Progenitor cell of endocrine pancreas (in vitro differentiated cells): ENCODE measurements at regions not wholly inside any gene's neighbourhood (a gene's known extent, or its start where the extent isn't known, plus 50 kb on each side); places are given as distances from the start of the nearest gene placed in this dataset.

Experiments used
- DNase-seq: peaks from one replicate; pipeline ENCODE4 v3.0.0; 2021; ENCODE audit warnings: low spot score; ENCODE audit not compliant: unreplicated experiment
- H3K27ac Mint-ChIP-seq: 2 replicates; pipeline ENCODE4 v1.8.0; 2021; ENCODE audit warnings: mild to moderate bottlenecking, moderate library complexity, mixed read lengths
- H3K27me3 Mint-ChIP-seq: 2 replicates; pipeline ENCODE4 v1.8.0; 2021; ENCODE audit warnings: mixed read lengths
- H3K36me3 Mint-ChIP-seq: 2 replicates; pipeline ENCODE4 v1.8.0; 2022; ENCODE audit warnings: mixed read lengths; ENCODE audit not compliant: insufficient read depth
- H3K4me1 Mint-ChIP-seq: 2 replicates; pipeline ENCODE4 v1.8.0; 2021; ENCODE audit warnings: low read depth, mixed read lengths
- H3K4me3 Mint-ChIP-seq: 2 replicates; pipeline ENCODE4 v1.8.0; 2021; ENCODE audit warnings: low read depth, mild to moderate bottlenecking, moderate library complexity, mixed read lengths
- H3K9me3 Mint-ChIP-seq: 2 replicates; pipeline ENCODE4 v1.8.0; 2021; ENCODE audit warnings: low read depth, mixed read lengths
- CTCF ChIP-seq: fragments of 200-600 bp; sonication (generic); IDR thresholded peaks from one replicate; pipeline ENCODE4 v1.5.0; 2021; ENCODE audit warnings: antibody characterized with exemption, mild to moderate bottlenecking; ENCODE audit not compliant: unreplicated experiment

- Mint-ChIP-seq H3K27ac (no peak overlapping the region), H3K9me3 (no peaks in the 10 kb centered on the region), H3K4me3 (no peak overlapping the region), H3K4me1 (no peaks in the 10 kb centered on the region), H3K36me3 (no peaks in the 10 kb centered on the region), H3K27me3 (no peaks in the 10 kb centered on the region)
- no peak for DNase-seq
- no peak for TF ChIP-seq CTCF
Observed at GRCh38 chr6:140062043-140063020, 687.9 kb upstream of the CITED2 start.

GRCh38 chr6:140061110-140062042 is 686.9 kb upstream of the CITED2 start:
- H3K27me3 Mint-ChIP-seq, result no peaks in the 10 kb centered on the region
- no peak overlapping the region for H3K27ac Mint-ChIP-seq
- TF ChIP-seq CTCF, result no peak
- no peaks in the 10 kb centered on the region for H3K9me3 Mint-ChIP-seq
- no peaks in the 10 kb centered on the region for H3K4me1 Mint-ChIP-seq
- H3K4me3 Mint-ChIP-seq, result no peak overlapping the region
- no peak for DNase-seq
- no peaks in the 10 kb centered on the region for H3K36me3 Mint-ChIP-seq

- H3K27me3 Mint-ChIP-seq, result no peaks in the 10 kb centered on the region
- no peak for DNase-seq
- H3K4me3 Mint-ChIP-seq, result no peak overlapping the region
- H3K27ac Mint-ChIP-seq, result no peak overlapping the region
- TF ChIP-seq CTCF, result no peak
- H3K9me3 Mint-ChIP-seq, result no peaks in the 10 kb centered on the region
- H3K4me1 Mint-ChIP-seq, result no peaks in the 10 kb centered on the region
- no peaks in the 10 kb centered on the region for H3K36me3 Mint-ChIP-seq
Observed at GRCh38 chr6:140059947-140060346, 685.5 kb upstream of the CITED2 start.

GRCh38 chr6:140058863-140059262 is 684.4 kb upstream of the CITED2 start:
- no peak for DNase-seq
- Mint-ChIP-seq H3K4me3 (no peak overlapping the region), H3K4me1 (no peaks in the 10 kb centered on the region), H3K27ac (no peak overlapping the region), H3K36me3 (no peaks in the 10 kb centered on the region), H3K9me3 (no peaks in the 10 kb centered on the region), H3K27me3 (no peaks in the 10 kb centered on the region)
- no peak for TF ChIP-seq CTCF
